ENCODE measurements at regions not wholly inside any gene's neighbourhood (a gene's known extent, or its start where the extent isn't known, plus 50 kb on each side); places are given as distances from the start of the nearest gene placed in this dataset.
A peak's percentile ranks its signal among the peaks of the same experiment; 100 is the strongest.

GRCh38 chr16:10325783-10326543, 59.9 kb upstream of the ATF7IP2 start:
- H3K27ac ChIP-seq (ENCODE audit: low read depth, low read length): no peak overlapping the region
- FAIRE-seq: no peak
- TF ChIP-seq CHD1 (IDR thresholded peaks at IDR 0.05; ENCODE audit: low read depth, low read length) (no peak), SIX5 (IDR thresholded peaks at IDR 0.05; ENCODE audit: low read depth, low read length) (no peak), CREB1 (IDR thresholded peaks at IDR 0.05) (no peak), RAD21 (IDR thresholded peaks at IDR 0.05 in 1 of 2, conservative IDR thresholded peaks at IDR 0.05 in 1 of 2; ENCODE audit: low read depth in 2 of 2, low read length in 2 of 2) (no peak), ASH2L (IDR thresholded peaks at IDR 0.05; ENCODE audit: low read length) (no peak), GABPA (IDR thresholded peaks at IDR 0.05; ENCODE audit: borderline replicate concordance, insufficient read depth, low read length) (no peak), CTBP2 (IDR thresholded peaks at IDR 0.05; ENCODE audit: borderline replicate concordance, insufficient read depth, insufficient read length, low read length) (no peak), JUND (IDR thresholded peaks at IDR 0.05; ENCODE audit: low read length) (no peak), EP300 (IDR thresholded peaks at IDR 0.05; ENCODE audit: borderline replicate concordance in 1 of 2, low read depth in 2 of 2, low read length in 2 of 2) (no peak), BRCA1 (IDR thresholded peaks at IDR 0.05; ENCODE audit: low read depth, low read length) (no peak), TBP (IDR thresholded peaks at IDR 0.05; ENCODE audit: low read depth, low read length) (no peak)
- TF ChIP-seq, protein P1, sequence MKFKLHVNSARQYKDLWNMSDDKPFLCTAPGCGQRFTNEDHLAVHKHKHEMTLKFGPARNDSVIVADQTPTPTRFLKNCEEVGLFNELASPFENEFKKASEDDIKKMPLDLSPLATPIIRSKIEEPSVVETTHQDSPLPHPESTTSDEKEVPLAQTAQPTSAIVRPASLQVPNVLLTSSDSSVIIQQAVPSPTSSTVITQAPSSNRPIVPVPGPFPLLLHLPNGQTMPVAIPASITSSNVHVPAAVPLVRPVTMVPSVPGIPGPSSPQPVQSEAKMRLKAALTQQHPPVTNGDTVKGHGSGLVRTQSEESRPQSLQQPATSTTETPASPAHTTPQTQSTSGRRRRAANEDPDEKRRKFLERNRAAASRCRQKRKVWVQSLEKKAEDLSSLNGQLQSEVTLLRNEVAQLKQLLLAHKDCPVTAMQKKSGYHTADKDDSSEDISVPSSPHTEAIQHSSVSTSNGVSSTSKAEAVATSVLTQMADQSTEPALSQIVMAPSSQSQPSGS (IDR thresholded peaks at IDR 0.05; ENCODE audit: low read length): no peak

More at GRCh38 chr16:10325783-10326543, 59.9 kb upstream of the ATF7IP2 start:
- Histone ChIP-seq H4K8ac (ENCODE audit: extremely low read depth, insufficient read depth, low read length) (no peak overlapping the region), H3K23ac (ENCODE audit: insufficient read length) (no peak overlapping the region), H3K79me2 (ENCODE audit: control insufficient read depth in 1 of 2, insufficient read depth in 2 of 2, low read length in 2 of 2) (no peaks in the 10 kb centered on the region), H3K23me2 (ENCODE audit: low read depth, low read length) (no peaks in the 10 kb centered on the region), H3K18ac (ENCODE audit: extremely low read depth, low read length) (no peak overlapping the region), H2AFZ (ENCODE audit: low read length) (peak overlapping the region; percentile 56; the same call in 1 of the 2 replicates), H3K14ac (ENCODE audit: insufficient read length) (no peak overlapping the region), H3K4me1 (replicated peaks in 1 of 4; ENCODE audit: control insufficient read depth in 3 of 4, insufficient read depth in 4 of 4, low read length in 3 of 4) (no peaks in the 10 kb centered on the region), H4K20me1 (replicated peaks in 1 of 2; ENCODE audit: control insufficient read depth in 1 of 2, insufficient read depth in 2 of 2, low read length in 2 of 2) (no peaks in the 10 kb centered on the region), H3K56ac (replicated peaks; ENCODE audit: insufficient read length, low read depth, low read length) (no peak overlapping the region), H2BK5ac (ENCODE audit: low read depth, low read length) (no peak overlapping the region), H2AK5ac (ENCODE audit: low read depth, low read length) (no peak overlapping the region), H2BK12ac (ENCODE audit: low read depth, low read length) (no peak overlapping the region), H3K9ac (replicated peaks in 1 of 4; ENCODE audit: extremely low read depth in 1 of 4, low read depth in 3 of 4, low read length in 3 of 4) (no peak overlapping the region), H3K4me2 (ENCODE audit: insufficient read depth in 1 of 2, low read depth in 2 of 2, low read length in 2 of 2) (no peak overlapping the region), H3K36me3 (ENCODE audit: control insufficient read depth in 2 of 4, insufficient read depth in 4 of 4, low read length in 3 of 4) (no peaks in the 10 kb centered on the region), H3K9me3 (ENCODE audit: insufficient read depth in 2 of 2, low read depth in 1 of 2, low read length in 1 of 2) (no peaks in the 10 kb centered on the region), H3K4me3 (ENCODE audit: extremely low read depth in 1 of 4, insufficient read depth in 2 of 4, low read depth in 3 of 4, low read length in 4 of 4) (no peak overlapping the region), H4K91ac (replicated peaks; ENCODE audit: insufficient read length, low read length) (no peak overlapping the region), H3K79me1 (ENCODE audit: low read depth, low read length) (no peaks in the 10 kb centered on the region), H2BK20ac (ENCODE audit: low read length) (no peak overlapping the region), H4K5ac (ENCODE audit: insufficient read length, low read depth, low read length) (no peak overlapping the region), H3K4ac (replicated peaks; ENCODE audit: insufficient read length, low read depth, low read length) (no peak overlapping the region), H2BK120ac (replicated peaks; ENCODE audit: low read depth, low read length) (no peak overlapping the region), H2BK15ac (ENCODE audit: low read length) (no peak overlapping the region), H3K27me3 (replicated peaks in 1 of 4; ENCODE audit: control insufficient read depth in 3 of 4, extremely low read depth in 1 of 4, insufficient read depth in 3 of 4, low read length in 3 of 4) (no peaks in the 10 kb centered on the region)
- CTCF ChIA-PET (ENCODE audit: partially characterized antibody): interaction anchor here (1.1 to 1.5 kb wide), 3 partner anchors 44 to 1068 kb away, joined by 3 to 6 read pairs (median 4); no protein-coding TSS in a partner anchor
- no peak for DNase-seq (ENCODE audit: low read depth in 1 of 2, low spot score in 2 of 2)
- 84% methylated on average over 10 of the region's 10 CpGs; no CpG with 5 or more reads in 1 of the 2 experiments for WGBS, 2 experiments (ENCODE audit: extremely low coverage in 1 of 2, insufficient coverage in 1 of 2, insufficient read length in 1 of 2, insufficient replicate concordance in 2 of 2, low coverage in 1 of 2, low lambda C conversion rate in 2 of 2, missing lambda C conversion rate in 1 of 2)
- POLR2A ChIA-PET (ENCODE audit: partially characterized antibody): no interaction called here

All from H1 (cell line).